HCT116 (cell line): ENCODE measurements at regions not wholly inside any gene's neighbourhood (a gene's known extent, or its start where the extent isn't known, plus 50 kb on each side); places are given as distances from the start of the nearest gene placed in this dataset.

Experiments used
- ATAC-seq: fragments of 200-7000 bp; cut with Tn5 transposase; 2 replicates; pipeline ENCODE4 v1.9.1; 2020; ENCODE audit warnings: mild to moderate bottlenecking, moderate library complexity
- BruUV-seq: library from RNA; stranded (reverse); fragments of 400-500 nt; replicated peaks from 2 replicates; lab custom pipeline; 2021; lab: Mats Ljungman, UMichigan
- CTCF ChIA-PET: fragments of 300-600 bp; sonication (Branson Sonifier 250); formaldehyde crosslinking; loops from one replicate; lab custom pipeline; 2021; ENCODE audit warnings: antibody characterized with exemption; lab: Charles Lee
- POLR2A ChIA-PET: fragments of 300-600, 350-600 bp; sonication (Branson Sonifier 250); formaldehyde crosslinking; loops from one replicate; lab custom pipeline; 2021; ENCODE audit warnings: antibody characterized with exemption; lab: Charles Lee
- RAD21 ChIA-PET, 2 experiments: fragments of 300-600 bp; sonication (Branson Sonifier 250); formaldehyde crosslinking; loops; one replicate each; lab custom pipeline; 2023; ENCODE audit warnings: low total read pairs in 2 of 2; ENCODE audit not compliant: uncharacterized antibody in 2 of 2, unreplicated experiment in 2 of 2, low non-redundant PET in 1 of 2; lab: Charles Lee
- DNase-seq: peaks from one replicate; pipeline ENCODE4 v3.0.0-alpha.2; 2010; ENCODE audit warnings: low read depth, low spot score
- H2AFZ ChIP-seq: fragments of 200-600 bp; shearing (Covaris generic), sonication (generic); 2 replicates; pipeline ENCODE4 v1.6.1; 2017; ENCODE audit warnings: low read depth, mixed run types, mixed read lengths, antibody characterized with exemption, low read length; ENCODE audit not compliant: poor library complexity, severe bottlenecking
- H3K27ac ChIP-seq: 2 replicates; pipeline ENCODE4 v1.5.1; 2012; ENCODE audit warnings: low read depth, low read length
- H3K27me3 ChIP-seq: fragments of 200-600 bp; sonication (generic); 2 replicates; pipeline ENCODE4 v1.6.1; 2016; ENCODE audit warnings: mixed run types, low read length, mixed read lengths; ENCODE audit not compliant: insufficient read depth
- H3K36me3 ChIP-seq, 2 experiments: fragments of 200-500 bp in 1 of 2; fragments of 200-600 bp in 1 of 2; sonication (Bioruptor generic) in 1 of 2; sonication (generic) in 1 of 2; 2 replicates each; pipeline versions ENCODE4 v1.5.1 to v1.6.1; 2014 to 2016; ENCODE audit warnings: low read length in 2 of 2, inconsistent platforms in 1 of 2, mixed read lengths in 1 of 2, mixed run types in 1 of 2; ENCODE audit not compliant: insufficient read depth in 2 of 2, control insufficient read depth in 1 of 2
- H3K4me1 ChIP-seq, 2 experiments: fragments of 200-600 bp in 1 of 2; sonication (generic) in 1 of 2; 2 replicates each; pipeline versions ENCODE4 v1.5.1 to v1.6.1; 2012 to 2017; ENCODE audit warnings: low read length in 2 of 2, inconsistent platforms in 1 of 2, mild to moderate bottlenecking in 1 of 2, mixed read lengths in 1 of 2, mixed run types in 1 of 2, moderate library complexity in 1 of 2; ENCODE audit not compliant: insufficient read depth in 2 of 2, control insufficient read depth in 1 of 2
- H3K4me2 ChIP-seq: fragments of 200-600 bp; sonication (generic); 2 replicates; pipeline ENCODE4 v1.6.1; 2017; ENCODE audit warnings: mixed run types, low read length, mixed read lengths
- H3K4me3 ChIP-seq, 2 experiments: fragments of 200-600 bp in 1 of 2; sonication (generic) in 1 of 2; replicated peaks in 1 of 2; 2 replicates each; pipeline ENCODE4 v1.5.1; 2011 to 2016; ENCODE audit warnings: low read length in 2 of 2, control low read depth in 1 of 2, low read depth in 1 of 2, mild to moderate bottlenecking in 1 of 2, mixed read lengths in 1 of 2, mixed run types in 1 of 2
- H3K79me2 ChIP-seq: fragments of 200-600 bp; sonication (generic); 2 replicates; pipeline ENCODE4 v1.6.1; 2017; ENCODE audit warnings: mild to moderate bottlenecking, mixed run types, low read length, moderate library complexity, mixed read lengths; ENCODE audit not compliant: insufficient read depth
- H3K9ac ChIP-seq: fragments of 200-600 bp; sonication (generic); 2 replicates; pipeline ENCODE4 v1.6.1; 2016; ENCODE audit warnings: low read length, mixed read lengths
- H3K9me2 ChIP-seq: fragments of 200-600 bp; sonication (generic), shearing (Covaris generic); 2 replicates; pipeline ENCODE4 v1.6.1; 2017; ENCODE audit warnings: mixed run types, mild to moderate bottlenecking, moderate library complexity; ENCODE audit not compliant: insufficient read depth
- H3K9me3 ChIP-seq, 2 experiments: fragments of 200-500 bp in 1 of 2; fragments of 200-600 bp in 1 of 2; sonication (Bioruptor generic) in 1 of 2; sonication (generic) in 1 of 2; 2 replicates each; pipeline ENCODE4 v1.6.1; 2014 to 2017; ENCODE audit warnings: low read length in 2 of 2, mixed read lengths in 2 of 2, inconsistent platforms in 1 of 2, low read depth in 1 of 2, mild to moderate bottlenecking in 1 of 2, mixed run types in 1 of 2, moderate library complexity in 1 of 2; ENCODE audit not compliant: control insufficient read depth in 1 of 2, insufficient read depth in 1 of 2
- H4K20me1 ChIP-seq: fragments of 200-600 bp; sonication (generic), shearing (Covaris generic); 2 replicates; pipeline ENCODE4 v1.6.1; 2017; ENCODE audit warnings: mixed run types, mild to moderate bottlenecking, moderate library complexity; ENCODE audit not compliant: insufficient read depth
- CEBPB ChIP-seq: IDR thresholded peaks from 2 replicates; pipeline ENCODE4 v1.6.1; 2012; ENCODE audit warnings: low read depth
- EGR1 ChIP-seq: IDR thresholded peaks from 2 replicates; pipeline ENCODE4 v1.6.1; 2012; ENCODE audit warnings: low read depth
- ELF1 ChIP-seq: IDR thresholded peaks from 2 replicates; pipeline ENCODE4 v1.6.1; 2012; ENCODE audit warnings: low read depth, borderline replicate concordance
- EZH2 ChIP-seq: fragments of 200-600 bp; sonication (generic); IDR thresholded peaks from 2 replicates; pipeline ENCODE4 v1.6.1; 2017; ENCODE audit warnings: antibody characterized with exemption, mixed run types
- EZH2phosphoT487 ChIP-seq: fragments of 200-600 bp; IDR thresholded peaks from 2 replicates; pipeline ENCODE4 v1.6.1; 2018; ENCODE audit warnings: antibody characterized with exemption, borderline replicate concordance
- FOSL1 ChIP-seq: IDR thresholded peaks from 2 replicates; pipeline ENCODE4 v1.6.1; 2012; ENCODE audit warnings: low read depth
- JUND ChIP-seq: IDR thresholded peaks from 2 replicates; pipeline ENCODE4 v1.6.1; 2012
- POLR2A ChIP-seq: IDR thresholded peaks from 2 replicates; pipeline ENCODE4 v1.7.0; 2011; ENCODE audit warnings: borderline replicate concordance; ENCODE audit not compliant: insufficient read depth, insufficient read length; ENCODE audit errors: extremely low read depth
- RAD21 ChIP-seq: IDR thresholded peaks from 2 replicates; pipeline ENCODE4 v1.6.1; 2012; ENCODE audit warnings: low read depth, mild to moderate bottlenecking
- SIN3A ChIP-seq: IDR thresholded peaks from 2 replicates; pipeline ENCODE4 v1.6.1; 2012; ENCODE audit warnings: low read depth
- SP1 ChIP-seq: IDR thresholded peaks from 2 replicates; pipeline ENCODE4 v1.6.1; 2012; ENCODE audit warnings: low read depth
- SRF ChIP-seq: IDR thresholded peaks from 2 replicates; pipeline ENCODE4 v1.6.1; 2012; ENCODE audit warnings: low read depth
- TCF7L2 ChIP-seq: IDR thresholded peaks from 2 replicates; pipeline ENCODE4 v1.7.0; 2011; ENCODE audit warnings: borderline replicate concordance, inconsistent platforms; ENCODE audit not compliant: insufficient read depth, insufficient read length; ENCODE audit errors: extremely low read depth
- YY1 ChIP-seq: IDR thresholded peaks from 2 replicates; pipeline ENCODE4 v1.6.1; 2011; ENCODE audit warnings: low read length, low read depth, moderate library complexity, mild to moderate bottlenecking; ENCODE audit not compliant: insufficient replicate concordance; ENCODE audit errors: extremely low read depth
- ZFX ChIP-seq: fragments of 450-650 bp; IDR thresholded peaks from 2 replicates; pipeline ENCODE4 v1.6.1; 2017
- ZNF274 ChIP-seq: fragments of 200-500 bp; sonication (Bioruptor generic); IDR thresholded peaks from 2 replicates; pipeline ENCODE4 v1.6.1; 2014; ENCODE audit warnings: mild to moderate bottlenecking, low read depth, low read length, inconsistent platforms
- intact Hi-C: fragments of 100-400 bp; cut with micrococcal nuclease; formaldehyde crosslinking; loops from 2 replicates; pipeline ENCODE4 v1.10.0; 2022
- TF ChIP-seq, protein P1 (sequence below): IDR thresholded peaks from 2 replicates; pipeline ENCODE4 v1.6.1; 2012
- TF ChIP-seq, protein P2 (sequence below): IDR thresholded peaks from 2 replicates; pipeline ENCODE4 v1.6.1; 2011; ENCODE audit warnings: mild to moderate bottlenecking, low read length, moderate library complexity; ENCODE audit not compliant: insufficient replicate concordance; ENCODE audit errors: extremely low read depth
- TF ChIP-seq, protein P3 (sequence below), 3 experiments: fragments of 200-600 bp in 1 of 3; sonication (generic) in 1 of 3; IDR thresholded peaks in 2 of 3; conservative IDR thresholded peaks in 1 of 3; 2 replicates each; pipeline ENCODE4 v1.5.1; 2012 to 2017; ENCODE audit warnings: low read depth in 2 of 3, low read length in 2 of 3, antibody characterized with exemption in 1 of 3, borderline replicate concordance in 1 of 3, control low read depth in 1 of 3, mild to moderate bottlenecking in 1 of 3, mixed read lengths in 1 of 3, mixed run types in 1 of 3, moderate library complexity in 1 of 3; ENCODE audit not compliant: insufficient read depth in 1 of 3
- TF ChIP-seq, protein P4 (sequence below): IDR thresholded peaks from 2 replicates; pipeline ENCODE4 v1.6.1; 2012; ENCODE audit warnings: low read depth

DNA sequence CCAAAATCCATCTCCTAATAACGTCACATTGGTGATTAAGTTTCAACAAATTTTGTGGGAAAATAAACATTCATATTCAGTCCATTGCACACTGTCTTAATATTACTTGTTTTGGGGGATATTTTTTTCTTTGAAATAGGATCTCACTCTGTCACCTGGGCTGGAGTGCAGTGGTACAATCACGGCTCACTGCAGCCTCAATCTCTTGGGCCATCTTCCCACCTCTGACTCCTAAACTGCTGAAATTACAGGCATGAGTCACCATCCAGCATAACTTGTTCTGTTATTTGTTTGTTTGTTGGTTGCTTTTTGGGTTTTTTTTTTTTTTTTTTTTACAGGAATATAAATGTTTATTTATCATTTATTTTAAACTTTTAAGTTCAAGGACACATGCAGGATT is 556.1 kb upstream of the SLITRK6 start:
- CTCF ChIA-PET, result no interaction called here
- no peak for TF ChIP-seq SIN3A
- TF ChIP-seq, protein P1, sequence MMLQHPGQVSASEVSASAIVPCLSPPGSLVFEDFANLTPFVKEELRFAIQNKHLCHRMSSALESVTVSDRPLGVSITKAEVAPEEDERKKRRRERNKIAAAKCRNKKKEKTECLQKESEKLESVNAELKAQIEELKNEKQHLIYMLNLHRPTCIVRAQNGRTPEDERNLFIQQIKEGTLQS, result no peak
- TF ChIP-seq, protein P2, sequence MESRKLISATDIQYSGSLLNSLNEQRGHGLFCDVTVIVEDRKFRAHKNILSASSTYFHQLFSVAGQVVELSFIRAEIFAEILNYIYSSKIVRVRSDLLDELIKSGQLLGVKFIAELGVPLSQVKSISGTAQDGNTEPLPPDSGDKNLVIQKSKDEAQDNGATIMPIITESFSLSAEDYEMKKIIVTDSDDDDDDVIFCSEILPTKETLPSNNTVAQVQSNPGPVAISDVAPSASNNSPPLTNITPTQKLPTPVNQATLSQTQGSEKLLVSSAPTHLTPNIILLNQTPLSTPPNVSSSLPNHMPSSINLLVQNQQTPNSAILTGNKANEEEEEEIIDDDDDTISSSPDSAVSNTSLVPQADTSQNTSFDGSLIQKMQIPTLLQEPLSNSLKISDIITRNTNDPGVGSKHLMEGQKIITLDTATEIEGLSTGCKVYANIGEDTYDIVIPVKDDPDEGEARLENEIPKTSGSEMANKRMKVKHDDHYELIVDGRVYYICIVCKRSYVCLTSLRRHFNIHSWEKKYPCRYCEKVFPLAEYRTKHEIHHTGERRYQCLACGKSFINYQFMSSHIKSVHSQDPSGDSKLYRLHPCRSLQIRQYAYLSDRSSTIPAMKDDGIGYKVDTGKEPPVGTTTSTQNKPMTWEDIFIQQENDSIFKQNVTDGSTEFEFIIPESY, result no peak
- TF ChIP-seq EGR1, result no peak
- TF ChIP-seq FOSL1, result no peak
- TF ChIP-seq, protein P3, sequence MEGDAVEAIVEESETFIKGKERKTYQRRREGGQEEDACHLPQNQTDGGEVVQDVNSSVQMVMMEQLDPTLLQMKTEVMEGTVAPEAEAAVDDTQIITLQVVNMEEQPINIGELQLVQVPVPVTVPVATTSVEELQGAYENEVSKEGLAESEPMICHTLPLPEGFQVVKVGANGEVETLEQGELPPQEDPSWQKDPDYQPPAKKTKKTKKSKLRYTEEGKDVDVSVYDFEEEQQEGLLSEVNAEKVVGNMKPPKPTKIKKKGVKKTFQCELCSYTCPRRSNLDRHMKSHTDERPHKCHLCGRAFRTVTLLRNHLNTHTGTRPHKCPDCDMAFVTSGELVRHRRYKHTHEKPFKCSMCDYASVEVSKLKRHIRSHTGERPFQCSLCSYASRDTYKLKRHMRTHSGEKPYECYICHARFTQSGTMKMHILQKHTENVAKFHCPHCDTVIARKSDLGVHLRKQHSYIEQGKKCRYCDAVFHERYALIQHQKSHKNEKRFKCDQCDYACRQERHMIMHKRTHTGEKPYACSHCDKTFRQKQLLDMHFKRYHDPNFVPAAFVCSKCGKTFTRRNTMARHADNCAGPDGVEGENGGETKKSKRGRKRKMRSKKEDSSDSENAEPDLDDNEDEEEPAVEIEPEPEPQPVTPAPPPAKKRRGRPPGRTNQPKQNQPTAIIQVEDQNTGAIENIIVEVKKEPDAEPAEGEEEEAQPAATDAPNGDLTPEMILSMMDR (IDR thresholded peaks at IDR 0.05 in 2 of 3, conservative IDR thresholded peaks at IDR 0.05 in 1 of 3; ENCODE audit: borderline replicate concordance in 1 of 3, insufficient read depth in 1 of 3, low read depth in 2 of 3, low read length in 2 of 3), result no peak
- no peak for TF ChIP-seq TCF7L2
- no peak for TF ChIP-seq SP1
- TF ChIP-seq, protein P4, sequence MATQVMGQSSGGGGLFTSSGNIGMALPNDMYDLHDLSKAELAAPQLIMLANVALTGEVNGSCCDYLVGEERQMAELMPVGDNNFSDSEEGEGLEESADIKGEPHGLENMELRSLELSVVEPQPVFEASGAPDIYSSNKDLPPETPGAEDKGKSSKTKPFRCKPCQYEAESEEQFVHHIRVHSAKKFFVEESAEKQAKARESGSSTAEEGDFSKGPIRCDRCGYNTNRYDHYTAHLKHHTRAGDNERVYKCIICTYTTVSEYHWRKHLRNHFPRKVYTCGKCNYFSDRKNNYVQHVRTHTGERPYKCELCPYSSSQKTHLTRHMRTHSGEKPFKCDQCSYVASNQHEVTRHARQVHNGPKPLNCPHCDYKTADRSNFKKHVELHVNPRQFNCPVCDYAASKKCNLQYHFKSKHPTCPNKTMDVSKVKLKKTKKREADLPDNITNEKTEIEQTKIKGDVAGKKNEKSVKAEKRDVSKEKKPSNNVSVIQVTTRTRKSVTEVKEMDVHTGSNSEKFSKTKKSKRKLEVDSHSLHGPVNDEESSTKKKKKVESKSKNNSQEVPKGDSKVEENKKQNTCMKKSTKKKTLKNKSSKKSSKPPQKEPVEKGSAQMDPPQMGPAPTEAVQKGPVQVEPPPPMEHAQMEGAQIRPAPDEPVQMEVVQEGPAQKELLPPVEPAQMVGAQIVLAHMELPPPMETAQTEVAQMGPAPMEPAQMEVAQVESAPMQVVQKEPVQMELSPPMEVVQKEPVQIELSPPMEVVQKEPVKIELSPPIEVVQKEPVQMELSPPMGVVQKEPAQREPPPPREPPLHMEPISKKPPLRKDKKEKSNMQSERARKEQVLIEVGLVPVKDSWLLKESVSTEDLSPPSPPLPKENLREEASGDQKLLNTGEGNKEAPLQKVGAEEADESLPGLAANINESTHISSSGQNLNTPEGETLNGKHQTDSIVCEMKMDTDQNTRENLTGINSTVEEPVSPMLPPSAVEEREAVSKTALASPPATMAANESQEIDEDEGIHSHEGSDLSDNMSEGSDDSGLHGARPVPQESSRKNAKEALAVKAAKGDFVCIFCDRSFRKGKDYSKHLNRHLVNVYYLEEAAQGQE, result no peak
- no peak for TF ChIP-seq EZH2phosphoT487
- no peak for TF ChIP-seq POLR2A
- TF ChIP-seq EZH2, result no peak
- TF ChIP-seq ELF1, result no peak
- TF ChIP-seq ZFX, result no peak
- no peak for TF ChIP-seq RAD21
- no peak for TF ChIP-seq SRF
- TF ChIP-seq JUND, result no peak
- TF ChIP-seq CEBPB, result no peak
- no peak for TF ChIP-seq ZNF274
- TF ChIP-seq YY1, result no peak
- TF ChIP-seq, all 23 proteins: peak for 0
- no peak for DNase-seq

More for the DNA sequence above, 556.1 kb upstream of the SLITRK6 start:
- Histone ChIP-seq H3K9me2 (no peaks in the 10 kb centered on the region), H3K4me3 (no peak overlapping the region), H3K9ac (no peak overlapping the region), H3K79me2 (no peaks in the 10 kb centered on the region), H3K27me3 (no peaks in the 10 kb centered on the region), H3K9me3 (peaks cover 0 to 3% of the 10 kb centered on the region in 2 experiments; a peak in 1 of 4 replicates), H4K20me1 (no peaks in the 10 kb centered on the region), H2AFZ (no peak overlapping the region), H3K4me1 (no peaks in the 10 kb centered on the region), H3K36me3 (no peaks in the 10 kb centered on the region), H3K4me2 (no peak overlapping the region), H3K27ac (no peak overlapping the region)
- ChIA-PET RAD21 (no interaction called here), POLR2A (no interaction called here)
- no TSS peak for BruUV-seq
- ATAC-seq, result no peak
- intact Hi-C loops, result no loop called here
